ENCODE measurements at regions not wholly inside any gene's neighbourhood (a gene's known extent, or its start where the extent isn't known, plus 50 kb on each side); places are given as distances from the start of the nearest gene placed in this dataset.

GRCh38 chr4:100906973-100907372, 389.2 kb upstream of the EMCN start:
- TF ChIP-seq ZNF138 (tag by site-specific recombination; IDR thresholded peaks at IDR 0.05; ENCODE audit: borderline replicate concordance) (no peak), KLF1 (tag by site-specific recombination; IDR thresholded peaks at IDR 0.05) (no peak), ZNF354C (tag by site-specific recombination; IDR thresholded peaks at IDR 0.05; ENCODE audit: borderline replicate concordance, low read depth) (no peak)

All from HEK293 (cell line).